ENCODE measurements at regions not wholly inside any gene's neighbourhood (a gene's known extent, or its start where the extent isn't known, plus 50 kb on each side); places are given as distances from the start of the nearest gene placed in this dataset.

- H3K9ac ChIP-seq (ENCODE audit: insufficient read depth, low read depth, low read length): no peak overlapping the region
- no peak overlapping the region for H2AFZ ChIP-seq (ENCODE audit: low read length)
- in situ Hi-C loops (cut with HindIII; ENCODE audit: extremely low pct_ligation_motif_present, low pct_unique_long_range_greater_than_20kb) (no loop called here), intact Hi-C loops (cut with micrococcal nuclease; ENCODE audit: unreplicated experiment) (no loop called here)
- no peaks in the 10 kb centered on the region for H3K9me3 ChIP-seq (ENCODE audit: low read length)
- ATAC-seq: no peak
- no peak overlapping the region for H3K27ac ChIP-seq (ENCODE audit: extremely low read length, insufficient read depth, low read length)
- peaks cover 31% of the 10 kb centered on the region for H3K4me1 ChIP-seq (ENCODE audit: insufficient read depth, low read length)
- no peak overlapping the region for H3K4me2 ChIP-seq (ENCODE audit: low read depth, low read length)
- no peak overlapping the region for H3K4me3 ChIP-seq (replicated peaks in 1 of 3; ENCODE audit: insufficient read depth in 1 of 3, low read depth in 2 of 3, low read length in 3 of 3)
- TF ChIP-seq ZNF263 (CRISPR knock-in tag; IDR thresholded peaks at IDR 0.05) (no peak), PHF8 (CRISPR knock-in tag; IDR thresholded peaks at IDR 0.05) (no peak), TBP (CRISPR knock-in tag; IDR thresholded peaks at IDR 0.05) (no peak), ZNF776 (CRISPR knock-in tag; IDR thresholded peaks at IDR 0.05) (no peak), ASH2L (IDR thresholded peaks at IDR 0.05; ENCODE audit: insufficient read length, low read depth, low read length) (no peak), ZNF503 (CRISPR knock-in tag; IDR thresholded peaks at IDR 0.05) (no peak), ZNF724P (CRISPR knock-in tag; IDR thresholded peaks at IDR 0.05; ENCODE audit: borderline replicate concordance) (no peak)
- no peaks in the 10 kb centered on the region for H3K79me2 ChIP-seq (ENCODE audit: insufficient read depth, low read length)
- DNase-seq (ENCODE audit: low spot score): no peak
- WGBS (ENCODE audit: low lambda C conversion rate): 65% methylated on average over 4 of the region's 4 CpGs
- CTCF ChIA-PET (ENCODE audit: low intra/inter-chr PET ratio, low total read pairs): no interaction called here
- BruUV-seq (replicated peaks): no TSS peak
- no peaks in the 10 kb centered on the region for H4K20me1 ChIP-seq (ENCODE audit: insufficient read depth, low read length)
- 0 out of 5 replicates have a peak, but pooled peaks cover 0 to 7% of the 10 kb centered on the region in 2 experiments for H3K27me3 ChIP-seq (ENCODE audit: control insufficient read depth in 1 of 2, insufficient read depth in 2 of 2, low read length in 2 of 2)
- H3K36me3 ChIP-seq (replicated peaks in 1 of 2; ENCODE audit: control insufficient read depth in 1 of 2, insufficient read depth in 2 of 2, low read length in 2 of 2): no peaks in the 10 kb centered on the region
- POLR2A ChIA-PET: no interaction called here
- no peak for FAIRE-seq
Observed at GRCh38 chr20:10853731-10854130, 179.9 kb upstream of the JAG1 start.

DNA sequence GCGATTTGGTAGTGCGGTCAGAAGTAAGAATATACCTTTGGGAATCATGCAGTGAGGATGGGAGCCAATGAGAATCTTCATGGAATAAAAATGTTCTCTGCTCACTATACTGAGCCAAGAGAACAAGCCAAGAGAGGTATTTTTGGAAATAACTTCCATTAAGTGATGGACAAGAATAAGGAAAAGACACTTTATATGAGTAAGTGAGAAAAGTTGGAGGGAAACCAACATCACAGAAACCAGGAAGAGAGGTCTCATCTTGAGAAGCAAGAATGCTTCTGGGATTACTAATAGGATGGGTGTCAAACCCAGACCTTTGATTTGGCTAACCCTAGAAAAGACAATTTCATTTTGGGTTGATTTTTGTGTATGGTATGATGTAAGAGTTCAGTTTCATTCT lies 181.2 kb upstream of the JAG1 start:
- ChIA-PET POLR2A (no interaction called here), CTCF (ENCODE audit: low intra/inter-chr PET ratio, low total read pairs) (no interaction called here)
- Histone ChIP-seq H3K4me3 (replicated peaks in 1 of 3; ENCODE audit: insufficient read depth in 1 of 3, low read depth in 2 of 3, low read length in 3 of 3) (no peak overlapping the region), H3K36me3 (replicated peaks in 1 of 2; ENCODE audit: control insufficient read depth in 1 of 2, insufficient read depth in 2 of 2, low read length in 2 of 2) (no peaks in the 10 kb centered on the region), H2AFZ (ENCODE audit: low read length) (no peak overlapping the region), H3K79me2 (ENCODE audit: insufficient read depth, low read length) (no peaks in the 10 kb centered on the region), H3K27ac (ENCODE audit: extremely low read length, insufficient read depth, low read length) (no peak overlapping the region), H3K4me1 (ENCODE audit: insufficient read depth, low read length) (peaks cover 24% of the 10 kb centered on the region), H3K9ac (ENCODE audit: insufficient read depth, low read depth, low read length) (no peak overlapping the region), H3K9me3 (ENCODE audit: low read length) (no peaks in the 10 kb centered on the region), H4K20me1 (ENCODE audit: insufficient read depth, low read length) (no peaks in the 10 kb centered on the region), H3K4me2 (ENCODE audit: low read depth, low read length) (no peak overlapping the region), H3K27me3 (ENCODE audit: control insufficient read depth in 1 of 2, insufficient read depth in 2 of 2, low read length in 2 of 2) (0 out of 5 replicates have a peak, but pooled peaks cover 0 to 7% of the 10 kb centered on the region in 2 experiments)
- in situ Hi-C loops (cut with HindIII; ENCODE audit: extremely low pct_ligation_motif_present, low pct_unique_long_range_greater_than_20kb) (no loop called here), intact Hi-C loops (cut with micrococcal nuclease; ENCODE audit: unreplicated experiment) (no loop called here)
- no peak for DNase-seq (ENCODE audit: low spot score)
- no TSS peak for BruUV-seq (replicated peaks)
- peak; percentile 47 for FAIRE-seq
- WGBS (ENCODE audit: low lambda C conversion rate): 81% methylated on average over 2 of the region's 2 CpGs
- ATAC-seq: no peak
- TF ChIP-seq RFXANK (CRISPR knock-in tag; IDR thresholded peaks at IDR 0.05) (no peak), PRPF4 (IDR thresholded peaks at IDR 0.05; ENCODE audit: low read depth, low read length, poor library complexity, severe bottlenecking) (no peak), AFF4 (CRISPR knock-in tag; IDR thresholded peaks at IDR 0.05) (no peak), CHCHD3 (CRISPR knock-in tag; IDR thresholded peaks at IDR 0.05) (no peak)
- TF ChIP-seq, protein P1, sequence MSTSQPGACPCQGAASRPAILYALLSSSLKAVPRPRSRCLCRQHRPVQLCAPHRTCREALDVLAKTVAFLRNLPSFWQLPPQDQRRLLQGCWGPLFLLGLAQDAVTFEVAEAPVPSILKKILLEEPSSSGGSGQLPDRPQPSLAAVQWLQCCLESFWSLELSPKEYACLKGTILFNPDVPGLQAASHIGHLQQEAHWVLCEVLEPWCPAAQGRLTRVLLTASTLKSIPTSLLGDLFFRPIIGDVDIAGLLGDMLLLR (CRISPR knock-in tag; IDR thresholded peaks at IDR 0.05): no peak
- TF ChIP-seq, protein P2, sequence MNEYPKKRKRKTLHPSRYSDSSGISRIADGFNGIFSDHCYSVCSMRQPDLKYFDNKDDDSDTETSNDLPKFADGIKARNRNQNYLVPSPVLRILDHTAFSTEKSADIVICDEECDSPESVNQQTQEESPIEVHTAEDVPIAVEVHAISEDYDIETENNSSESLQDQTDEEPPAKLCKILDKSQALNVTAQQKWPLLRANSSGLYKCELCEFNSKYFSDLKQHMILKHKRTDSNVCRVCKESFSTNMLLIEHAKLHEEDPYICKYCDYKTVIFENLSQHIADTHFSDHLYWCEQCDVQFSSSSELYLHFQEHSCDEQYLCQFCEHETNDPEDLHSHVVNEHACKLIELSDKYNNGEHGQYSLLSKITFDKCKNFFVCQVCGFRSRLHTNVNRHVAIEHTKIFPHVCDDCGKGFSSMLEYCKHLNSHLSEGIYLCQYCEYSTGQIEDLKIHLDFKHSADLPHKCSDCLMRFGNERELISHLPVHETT (CRISPR knock-in tag; conservative IDR thresholded peaks at IDR 0.05): no peak
